ENCODE measurements at regions not wholly inside any gene's neighbourhood (a gene's known extent, or its start where the extent isn't known, plus 50 kb on each side); places are given as distances from the start of the nearest gene placed in this dataset.

DNA sequence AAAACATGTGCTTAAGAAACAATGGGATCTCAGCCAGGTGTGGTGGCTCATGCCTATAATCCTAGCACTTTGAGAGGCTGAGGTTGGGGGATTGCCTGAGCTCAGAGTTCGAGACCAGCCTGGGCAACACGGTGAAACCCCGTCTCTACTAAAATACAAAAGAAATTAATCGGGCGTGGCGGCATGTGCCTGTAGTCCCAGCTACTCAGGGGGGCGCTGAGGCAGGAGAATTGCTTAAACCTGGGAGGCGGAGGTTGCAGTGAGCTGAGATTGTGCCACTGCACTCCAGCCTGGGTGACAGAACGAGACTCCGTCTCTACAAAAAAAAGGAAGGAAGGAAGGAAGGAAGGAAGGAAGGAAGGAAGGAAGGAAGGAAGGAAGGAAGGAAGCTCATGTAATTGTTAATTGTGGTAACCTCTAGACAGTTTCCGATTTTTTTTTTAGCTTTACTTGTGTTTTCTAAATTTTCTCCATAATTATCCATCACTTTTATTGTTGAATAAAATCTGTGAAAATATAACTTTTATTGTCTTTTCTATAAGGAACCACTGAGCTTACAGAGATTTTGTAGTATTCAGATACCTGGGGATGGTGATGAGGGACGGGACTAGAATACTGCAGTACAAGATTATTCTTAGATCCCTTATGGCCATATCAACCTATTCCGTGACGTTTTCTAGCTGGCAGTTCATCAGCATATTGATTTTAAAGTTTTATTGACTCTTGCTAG, 506.9 kb downstream of the NR2F2 start:
- no peak overlapping the region for H3K4me3 ChIP-seq (ENCODE audit: low read depth, low read length)
- no peak overlapping the region for H3K4me3 Mint-ChIP-seq (ENCODE audit: unreplicated experiment)
- no peaks in the 10 kb centered on the region for H3K36me3 ChIP-seq (ENCODE audit: control insufficient read depth, insufficient read depth, low read length)
- no peaks in the 10 kb centered on the region for H3K36me3 Mint-ChIP-seq (ENCODE audit: insufficient read depth, unreplicated experiment)
- no peaks in the 10 kb centered on the region for H3K4me1 ChIP-seq
- BruUV-seq (replicated peaks), result no TSS peak
- DNase-seq, result no peak
- CTCF ChIA-PET, result interaction anchor here (0.7 kb wide), 1 partner anchor 308 kb away, joined by 3 read pairs; no protein-coding TSS in a partner anchor
- H3K27me3 ChIP-seq (replicated peaks; ENCODE audit: control insufficient read depth, insufficient read depth, low read length), result no peaks in the 10 kb centered on the region
- TF ChIP-seq, protein P1, sequence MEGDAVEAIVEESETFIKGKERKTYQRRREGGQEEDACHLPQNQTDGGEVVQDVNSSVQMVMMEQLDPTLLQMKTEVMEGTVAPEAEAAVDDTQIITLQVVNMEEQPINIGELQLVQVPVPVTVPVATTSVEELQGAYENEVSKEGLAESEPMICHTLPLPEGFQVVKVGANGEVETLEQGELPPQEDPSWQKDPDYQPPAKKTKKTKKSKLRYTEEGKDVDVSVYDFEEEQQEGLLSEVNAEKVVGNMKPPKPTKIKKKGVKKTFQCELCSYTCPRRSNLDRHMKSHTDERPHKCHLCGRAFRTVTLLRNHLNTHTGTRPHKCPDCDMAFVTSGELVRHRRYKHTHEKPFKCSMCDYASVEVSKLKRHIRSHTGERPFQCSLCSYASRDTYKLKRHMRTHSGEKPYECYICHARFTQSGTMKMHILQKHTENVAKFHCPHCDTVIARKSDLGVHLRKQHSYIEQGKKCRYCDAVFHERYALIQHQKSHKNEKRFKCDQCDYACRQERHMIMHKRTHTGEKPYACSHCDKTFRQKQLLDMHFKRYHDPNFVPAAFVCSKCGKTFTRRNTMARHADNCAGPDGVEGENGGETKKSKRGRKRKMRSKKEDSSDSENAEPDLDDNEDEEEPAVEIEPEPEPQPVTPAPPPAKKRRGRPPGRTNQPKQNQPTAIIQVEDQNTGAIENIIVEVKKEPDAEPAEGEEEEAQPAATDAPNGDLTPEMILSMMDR (IDR thresholded peaks at IDR 0.05; ENCODE audit: insufficient read depth in 1 of 2, low read depth in 1 of 2, low read length in 1 of 2, severe bottlenecking in 1 of 2, unreplicated experiment in 1 of 2), result no peak
- peaks cover 4% of the 10 kb centered on the region for H3K27me3 Mint-ChIP-seq (ENCODE audit: insufficient read depth, unreplicated experiment)
- no peak overlapping the region for H3K27ac Mint-ChIP-seq (ENCODE audit: unreplicated experiment)
- H3K9me3 ChIP-seq, result no peaks in the 10 kb centered on the region
- intact Hi-C loops (cut with micrococcal nuclease; ENCODE audit: unreplicated experiment), result no loop called here
- POLR2A ChIA-PET, result no interaction called here
- H3K4me1 Mint-ChIP-seq (ENCODE audit: low read depth, unreplicated experiment), result no peaks in the 10 kb centered on the region
- H3K9me3 Mint-ChIP-seq (ENCODE audit: unreplicated experiment), result no peaks in the 10 kb centered on the region

DNA sequence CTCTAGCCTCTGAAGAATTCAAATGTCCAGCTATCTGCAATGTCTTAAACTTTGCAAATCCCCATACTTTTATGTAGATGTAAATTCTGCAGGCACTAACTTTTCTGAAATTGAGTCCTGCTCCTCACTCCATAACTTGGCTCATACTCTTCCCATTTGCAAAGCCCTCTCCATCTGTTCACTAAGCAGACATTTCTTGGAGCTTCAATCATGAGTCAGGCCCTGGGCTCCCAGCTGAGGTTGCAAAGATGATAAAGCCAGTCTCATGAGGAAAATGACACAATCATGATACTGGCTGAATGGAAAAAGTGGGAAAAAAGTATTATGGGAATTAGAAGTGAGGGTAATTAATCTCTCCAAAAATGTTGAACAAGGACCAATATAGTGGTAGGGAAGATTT, 507.6 kb downstream of the NR2F2 start:
- no peaks in the 10 kb centered on the region for H3K36me3 Mint-ChIP-seq (ENCODE audit: insufficient read depth, unreplicated experiment)
- Histone ChIP-seq H3K9me3 (no peaks in the 10 kb centered on the region), H3K4me3 (ENCODE audit: low read depth, low read length) (no peak overlapping the region), H3K4me1 (no peaks in the 10 kb centered on the region), H3K36me3 (ENCODE audit: control insufficient read depth, insufficient read depth, low read length) (no peaks in the 10 kb centered on the region), H3K27me3 (replicated peaks; ENCODE audit: control insufficient read depth, insufficient read depth, low read length) (no peaks in the 10 kb centered on the region)
- BruUV-seq (replicated peaks), result no TSS peak
- peaks cover 4% of the 10 kb centered on the region for H3K27me3 Mint-ChIP-seq (ENCODE audit: insufficient read depth, unreplicated experiment)
- no peak for DNase-seq
- H3K27ac Mint-ChIP-seq (ENCODE audit: unreplicated experiment), result no peak overlapping the region
- POLR2A ChIA-PET, result no interaction called here
- no peaks in the 10 kb centered on the region for H3K4me1 Mint-ChIP-seq (ENCODE audit: low read depth, unreplicated experiment)
- TF ChIP-seq, protein P1 (IDR thresholded peaks at IDR 0.05; ENCODE audit: insufficient read depth in 1 of 2, low read depth in 1 of 2, low read length in 1 of 2, severe bottlenecking in 1 of 2, unreplicated experiment in 1 of 2), result no peak
- no peak overlapping the region for H3K4me3 Mint-ChIP-seq (ENCODE audit: unreplicated experiment)
- CTCF ChIA-PET, result interaction anchor here (0.7 kb wide), 1 partner anchor 308 kb away, joined by 3 read pairs; no protein-coding TSS in a partner anchor
- intact Hi-C loops (cut with micrococcal nuclease; ENCODE audit: unreplicated experiment), result no loop called here
- no peaks in the 10 kb centered on the region for H3K9me3 Mint-ChIP-seq (ENCODE audit: unreplicated experiment)

DNA sequence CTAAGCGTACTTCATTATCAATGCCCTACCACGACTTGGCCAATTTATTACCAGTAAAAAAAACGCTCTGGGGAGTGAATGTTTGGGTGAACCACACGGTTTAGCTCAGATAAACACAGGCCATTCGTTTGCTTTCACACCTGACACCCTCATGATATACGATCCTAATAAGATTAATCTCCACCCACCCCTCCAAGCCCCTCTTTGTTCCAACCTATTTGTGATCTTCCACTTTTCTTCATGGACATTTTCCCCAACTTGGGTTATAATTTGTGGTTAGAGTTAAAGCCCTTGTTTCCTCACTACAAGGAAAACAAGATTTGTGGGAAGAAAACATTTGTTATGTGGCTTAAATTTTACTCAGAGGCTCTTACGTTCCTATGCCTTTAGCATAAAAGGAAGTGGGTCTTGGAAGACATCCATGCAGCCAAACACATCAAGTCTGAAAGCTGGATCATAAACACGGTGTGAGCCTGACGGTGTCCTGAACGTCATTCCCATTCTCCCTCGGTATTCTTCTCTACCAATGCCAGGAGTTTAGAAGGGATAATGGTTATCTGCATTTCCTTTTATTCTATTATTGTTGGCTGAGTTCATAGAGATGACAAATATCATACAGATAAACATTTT, 518.9 kb downstream of the NR2F2 start:
- Histone ChIP-seq H3K27me3 (replicated peaks; ENCODE audit: control insufficient read depth, insufficient read depth, low read length) (no peaks in the 10 kb centered on the region), H3K4me1 (no peaks in the 10 kb centered on the region), H3K4me3 (ENCODE audit: low read depth, low read length) (no peak overlapping the region), H3K36me3 (ENCODE audit: control insufficient read depth, insufficient read depth, low read length) (no peaks in the 10 kb centered on the region), H3K9me3 (no peaks in the 10 kb centered on the region)
- Mint-ChIP-seq H3K4me1 (ENCODE audit: low read depth, unreplicated experiment) (no peaks in the 10 kb centered on the region), H3K4me3 (ENCODE audit: unreplicated experiment) (no peak overlapping the region), H3K27ac (ENCODE audit: unreplicated experiment) (no peak overlapping the region), H3K36me3 (ENCODE audit: insufficient read depth, unreplicated experiment) (no peaks in the 10 kb centered on the region), H3K27me3 (ENCODE audit: insufficient read depth, unreplicated experiment) (peaks cover 7% of the 10 kb centered on the region), H3K9me3 (ENCODE audit: unreplicated experiment) (peaks cover 10% of the 10 kb centered on the region)
- ChIA-PET CTCF (no interaction called here), POLR2A (no interaction called here)
- no peak for DNase-seq
- intact Hi-C loops (cut with micrococcal nuclease; ENCODE audit: unreplicated experiment), result no loop called here
- BruUV-seq (replicated peaks), result no TSS peak
- TF ChIP-seq, protein P1 (IDR thresholded peaks at IDR 0.05; ENCODE audit: insufficient read depth in 1 of 2, low read depth in 1 of 2, low read length in 1 of 2, severe bottlenecking in 1 of 2, unreplicated experiment in 1 of 2), result no peak
